Hepatocyte (in vitro differentiated cells): ENCODE measurements at regions not wholly inside any gene's neighbourhood (a gene's known extent, or its start where the extent isn't known, plus 50 kb on each side); places are given as distances from the start of the nearest gene placed in this dataset.

Experiments
- CTCF ChIP-seq: fragments of 200-600 bp; sonication (generic); IDR thresholded peaks from 2 replicates; pipeline ENCODE4 v1.5.1; 2016; ENCODE audit warnings: antibody characterized with exemption, mild to moderate bottlenecking; ENCODE audit not compliant: poor library complexity
- EZH2 ChIP-seq: fragments of 200-600 bp; sonication (generic); IDR thresholded peaks from 2 replicates; pipeline ENCODE4 v1.6.1; 2016; ENCODE audit warnings: antibody characterized with exemption, mild to moderate bottlenecking, borderline replicate concordance
- EZH2phosphoT487 ChIP-seq: fragments of 200-600 bp; sonication (generic); IDR thresholded peaks from one replicate; pipeline ENCODE4 v1.6.1; 2018; ENCODE audit warnings: antibody characterized with exemption, mild to moderate bottlenecking, low read depth, moderate library complexity; ENCODE audit not compliant: unreplicated experiment, severe bottlenecking

GRCh38 chr1:5478961-5479360 lies 513.3 kb downstream of the NPHP4 start:
- TF ChIP-seq CTCF: no peak
- no peak for TF ChIP-seq EZH2
- no peak for TF ChIP-seq EZH2phosphoT487
